ENCODE measurements at regions not wholly inside any gene's neighbourhood (a gene's known extent, or its start where the extent isn't known, plus 50 kb on each side); places are given as distances from the start of the nearest gene placed in this dataset.

DNA sequence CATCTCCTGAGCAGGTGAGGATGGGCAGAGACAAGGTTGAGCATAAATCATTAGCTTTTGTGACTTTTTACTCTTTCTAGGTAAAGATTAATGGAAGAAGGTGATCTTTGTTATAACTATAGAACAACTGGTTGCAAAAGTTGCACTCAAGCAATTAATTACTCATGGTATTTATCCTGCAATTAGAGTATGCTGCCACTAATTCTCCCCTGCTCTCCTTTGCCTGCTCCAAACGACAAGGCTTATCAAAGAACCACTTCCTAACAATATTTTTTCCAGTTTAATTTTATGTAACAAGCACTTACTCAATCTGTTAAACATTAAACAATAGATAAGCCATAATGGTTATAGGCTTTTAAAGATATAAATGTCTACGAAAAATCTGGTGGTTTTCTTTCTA, 189.9 kb upstream of the PELI2 start:
- ATAC-seq (replicated peaks in 1 of 2) (no peak), DNase-seq (no peak)
- peaks cover 14% of the 10 kb centered on the region for H3K27me3 Mint-ChIP-seq (ENCODE audit: low read depth)
- H3K27ac Mint-ChIP-seq = no peak overlapping the region
- no peaks in the 10 kb centered on the region for H3K36me3 Mint-ChIP-seq (ENCODE audit: insufficient read depth in 2 of 2)
- no peaks in the 10 kb centered on the region for H3K9me3 Mint-ChIP-seq
- H3K4me1 Mint-ChIP-seq (ENCODE audit: low read depth) = no peaks in the 10 kb centered on the region
- no peak overlapping the region for H3K4me3 Mint-ChIP-seq

DNA sequence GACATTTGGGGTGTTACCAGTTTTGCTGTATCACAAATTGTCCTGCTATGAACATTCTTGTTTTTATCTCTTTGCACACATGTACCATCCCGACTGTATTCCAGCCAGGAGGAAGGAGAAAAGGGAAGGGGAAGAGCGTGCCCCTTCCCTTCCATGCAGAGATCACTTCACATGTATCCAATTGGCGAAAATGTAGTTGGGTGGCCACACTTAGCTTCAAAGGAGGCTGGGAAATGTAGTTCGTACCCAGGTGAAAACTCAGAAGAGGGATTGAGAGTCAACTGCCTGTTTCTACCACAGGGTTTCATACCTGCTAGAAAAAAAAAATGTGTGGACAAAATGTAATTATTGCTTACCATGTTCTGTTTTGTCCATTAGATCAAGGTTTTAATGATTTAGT, 189.1 kb upstream of the PELI2 start:
- Mint-ChIP-seq H3K27ac (no peak overlapping the region), H3K9me3 (no peaks in the 10 kb centered on the region), H3K4me3 (no peak overlapping the region), H3K27me3 (ENCODE audit: low read depth) (peaks cover 14% of the 10 kb centered on the region), H3K4me1 (ENCODE audit: low read depth) (no peaks in the 10 kb centered on the region), H3K36me3 (ENCODE audit: insufficient read depth in 2 of 2) (no peaks in the 10 kb centered on the region)
- no peak for DNase-seq
- no peak for ATAC-seq (replicated peaks in 1 of 2)

DNA sequence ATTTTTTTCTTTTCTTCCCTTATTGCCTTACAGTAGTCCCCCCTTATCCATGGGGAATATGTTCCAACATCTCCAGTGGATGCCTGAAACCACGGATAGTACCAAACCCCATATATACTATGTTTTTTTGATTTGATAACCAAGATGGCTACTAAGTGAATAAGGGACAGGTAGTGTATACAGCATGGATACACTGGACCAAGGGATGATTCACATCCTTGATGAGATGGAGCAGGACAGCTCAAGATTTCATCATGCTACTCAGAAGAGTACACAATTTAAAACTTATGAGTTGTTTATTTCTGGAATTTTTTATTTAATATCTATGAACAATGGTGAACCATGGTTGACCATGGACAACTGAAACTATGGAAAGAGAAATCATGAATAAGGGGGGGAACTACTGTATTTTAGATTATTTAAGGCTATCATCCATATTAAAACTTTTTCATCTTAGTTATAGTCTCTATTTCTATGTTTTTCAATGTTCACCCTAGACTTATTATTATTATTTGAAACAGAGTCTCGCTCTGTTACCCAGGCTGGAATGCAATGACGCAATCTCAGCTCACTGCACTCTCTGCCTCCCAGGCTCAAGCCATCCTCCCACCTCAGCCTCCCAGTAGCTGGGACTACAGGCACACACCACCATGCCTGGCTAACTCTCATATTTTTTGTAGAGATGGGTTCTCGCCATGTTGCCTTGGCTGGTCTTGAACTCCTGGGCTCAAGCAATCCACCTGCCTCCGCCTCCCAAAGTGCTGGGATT, 188.0 kb upstream of the PELI2 start:
- H3K27ac Mint-ChIP-seq = no peak overlapping the region
- ATAC-seq (replicated peaks in 1 of 2) (no peak), DNase-seq (no peak)
- no peak overlapping the region for H3K4me3 Mint-ChIP-seq
- peaks cover 9% of the 10 kb centered on the region for H3K27me3 Mint-ChIP-seq (ENCODE audit: low read depth)
- no peaks in the 10 kb centered on the region for H3K4me1 Mint-ChIP-seq (ENCODE audit: low read depth)
- H3K36me3 Mint-ChIP-seq (ENCODE audit: insufficient read depth in 2 of 2) = no peaks in the 10 kb centered on the region
- H3K9me3 Mint-ChIP-seq = no peaks in the 10 kb centered on the region

DNA sequence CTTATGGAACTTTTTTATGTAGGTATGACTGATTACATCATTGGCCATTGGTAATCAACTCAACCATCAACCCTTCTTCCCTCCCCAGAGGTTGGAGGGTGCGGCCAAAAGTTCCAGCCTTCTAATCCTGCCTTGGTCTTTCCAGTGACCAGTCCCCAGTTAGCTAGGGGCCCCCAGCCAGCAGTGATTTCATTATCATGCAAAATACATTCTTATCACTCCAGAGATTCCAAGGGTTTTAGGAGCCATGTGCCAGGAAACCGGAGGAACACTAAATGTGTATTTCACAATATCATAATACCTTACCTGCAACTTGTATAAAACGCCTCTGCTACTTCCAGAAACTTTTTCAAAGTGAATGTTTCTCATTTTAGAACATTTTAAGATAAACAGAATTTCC, 181.5 kb upstream of the PELI2 start:
- no peaks in the 10 kb centered on the region for H3K36me3 Mint-ChIP-seq (ENCODE audit: insufficient read depth in 2 of 2)
- H3K4me1 Mint-ChIP-seq (ENCODE audit: low read depth) = no peaks in the 10 kb centered on the region
- H3K4me3 Mint-ChIP-seq = no peak overlapping the region
- no peak for ATAC-seq (replicated peaks in 1 of 2)
- H3K27ac Mint-ChIP-seq = no peak overlapping the region
- DNase-seq = no peak
- H3K9me3 Mint-ChIP-seq = peaks cover 0 to 7% of the 10 kb centered on the region in 2 donors
- no peaks in the 10 kb centered on the region for H3K27me3 Mint-ChIP-seq (ENCODE audit: low read depth)

DNA sequence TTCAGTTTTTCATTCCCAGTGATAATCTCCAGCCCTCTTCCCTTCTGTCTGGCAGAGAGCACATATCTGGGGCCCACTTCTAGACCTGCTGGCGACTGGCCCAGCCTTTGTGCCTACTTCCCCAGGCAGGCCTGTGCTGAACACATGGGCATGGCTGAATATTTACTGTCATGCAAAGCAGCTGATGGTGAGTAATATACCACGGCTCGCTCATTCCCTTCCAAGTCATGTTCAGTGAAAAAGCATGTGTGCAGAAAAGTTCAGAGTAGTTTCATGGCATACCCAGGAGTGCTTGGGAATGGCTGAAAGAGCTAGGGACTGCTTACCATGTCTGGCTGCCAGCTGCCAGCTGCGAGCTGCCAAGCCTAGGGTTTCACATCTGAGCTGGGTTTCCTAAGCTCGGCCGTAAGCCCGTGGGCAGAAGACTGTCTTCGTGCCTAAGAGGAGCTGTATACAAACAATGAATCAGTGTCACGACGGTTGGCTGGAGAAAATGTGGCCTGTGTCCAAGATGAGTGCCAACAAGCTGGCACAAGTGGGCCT, 179.9 kb upstream of the PELI2 start:
- ATAC-seq (replicated peaks in 1 of 2) (no peak), DNase-seq (no peak)
- Mint-ChIP-seq H3K4me1 (ENCODE audit: low read depth) (no peaks in the 10 kb centered on the region), H3K36me3 (ENCODE audit: insufficient read depth in 2 of 2) (no peaks in the 10 kb centered on the region), H3K9me3 (peaks cover 0 to 7% of the 10 kb centered on the region in 2 donors), H3K4me3 (no peak overlapping the region), H3K27ac (no peak overlapping the region), H3K27me3 (ENCODE audit: low read depth) (no peaks in the 10 kb centered on the region)

DNA sequence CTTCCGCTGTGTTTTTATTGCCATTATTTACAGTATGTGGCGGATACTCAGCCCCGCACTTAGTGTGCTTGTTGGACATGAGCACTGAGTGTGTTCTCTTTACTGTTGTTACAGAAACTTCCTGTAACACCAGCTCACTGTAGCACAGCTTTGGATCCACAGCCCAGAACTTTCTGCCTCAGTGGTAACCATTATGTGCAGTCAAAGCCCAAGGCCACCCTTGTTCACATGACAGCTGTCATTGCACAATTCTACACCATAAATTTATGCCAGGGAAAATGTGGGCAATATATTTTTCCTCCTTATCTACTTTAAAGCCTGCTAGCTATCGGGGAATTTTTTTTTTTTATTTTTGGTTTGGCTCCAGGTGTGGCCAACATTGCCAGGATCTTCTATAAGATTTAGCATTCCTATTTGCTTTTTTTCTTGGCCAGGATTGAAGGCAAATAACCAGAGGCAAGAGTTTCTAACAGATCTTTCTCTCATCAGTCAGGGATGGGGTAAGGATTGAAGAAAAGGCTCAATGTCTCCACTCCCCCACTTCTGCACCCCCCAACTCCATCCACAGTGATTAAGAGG, 176.0 kb upstream of the PELI2 start:
- no peaks in the 10 kb centered on the region for H3K36me3 Mint-ChIP-seq (ENCODE audit: insufficient read depth in 2 of 2)
- no peaks in the 10 kb centered on the region for H3K27me3 Mint-ChIP-seq (ENCODE audit: low read depth)
- H3K9me3 Mint-ChIP-seq = peaks cover 0 to 7% of the 10 kb centered on the region in 2 donors
- DNase-seq = no peak
- ATAC-seq (replicated peaks in 1 of 2) = no peak
- no peaks in the 10 kb centered on the region for H3K4me1 Mint-ChIP-seq (ENCODE audit: low read depth)
- no peak overlapping the region for H3K4me3 Mint-ChIP-seq
- H3K27ac Mint-ChIP-seq = no peak overlapping the region

DNA sequence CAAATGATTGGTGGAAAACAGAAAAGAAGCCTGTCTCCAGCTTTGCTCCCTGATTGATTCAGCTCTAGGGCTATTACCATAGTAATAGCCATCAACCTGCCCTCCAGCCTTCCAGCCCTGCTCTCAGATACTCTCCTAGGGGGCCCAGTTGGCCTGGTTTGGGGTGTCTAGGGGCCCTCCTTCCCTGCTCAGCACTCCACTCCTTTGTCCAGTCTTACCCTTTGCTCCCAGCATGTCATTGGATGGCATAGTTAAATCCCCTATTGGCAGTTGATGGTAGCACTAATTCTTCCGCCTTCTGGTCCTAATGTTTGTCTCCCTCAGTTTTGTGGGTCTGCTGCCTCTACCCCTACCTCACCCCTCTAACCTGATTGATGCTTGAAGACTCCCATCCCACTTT, 175.4 kb upstream of the PELI2 start:
- H3K9me3 Mint-ChIP-seq = peaks cover 0 to 7% of the 10 kb centered on the region in 2 donors
- no peaks in the 10 kb centered on the region for H3K4me1 Mint-ChIP-seq (ENCODE audit: low read depth)
- no peak overlapping the region for H3K27ac Mint-ChIP-seq
- H3K27me3 Mint-ChIP-seq (ENCODE audit: low read depth) = no peaks in the 10 kb centered on the region
- DNase-seq (no peak), ATAC-seq (replicated peaks in 1 of 2) (no peak)
- no peaks in the 10 kb centered on the region for H3K36me3 Mint-ChIP-seq (ENCODE audit: insufficient read depth in 2 of 2)
- H3K4me3 Mint-ChIP-seq = no peak overlapping the region

DNA sequence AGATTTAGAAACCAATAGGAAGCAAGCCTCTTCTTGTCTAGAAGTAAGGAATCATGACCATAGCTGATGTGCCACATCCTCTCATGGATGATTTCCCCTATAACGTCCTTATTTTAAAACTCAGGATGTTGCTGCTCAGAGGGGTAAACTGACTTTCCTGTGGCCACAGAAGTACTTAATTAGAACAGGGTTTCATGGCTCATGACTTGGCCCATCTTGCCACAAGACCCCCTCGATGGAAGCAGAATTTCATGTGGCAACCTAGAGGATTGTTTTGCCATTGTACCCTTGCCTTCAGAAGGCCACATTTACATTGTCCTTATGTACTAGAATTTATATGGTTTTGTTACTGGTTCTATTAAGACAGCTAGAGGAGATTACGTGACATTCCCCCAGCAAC, 173.5 kb upstream of the PELI2 start:
- no peaks in the 10 kb centered on the region for H3K27me3 Mint-ChIP-seq (ENCODE audit: low read depth)
- H3K4me1 Mint-ChIP-seq (ENCODE audit: low read depth) = no peaks in the 10 kb centered on the region
- no peak for DNase-seq
- no peak for ATAC-seq (replicated peaks in 1 of 2)
- H3K36me3 Mint-ChIP-seq (ENCODE audit: insufficient read depth in 2 of 2) = no peaks in the 10 kb centered on the region
- no peak overlapping the region for H3K27ac Mint-ChIP-seq
- H3K4me3 Mint-ChIP-seq = no peak overlapping the region
- H3K9me3 Mint-ChIP-seq = peaks cover 0 to 5% of the 10 kb centered on the region in 2 donors

DNA sequence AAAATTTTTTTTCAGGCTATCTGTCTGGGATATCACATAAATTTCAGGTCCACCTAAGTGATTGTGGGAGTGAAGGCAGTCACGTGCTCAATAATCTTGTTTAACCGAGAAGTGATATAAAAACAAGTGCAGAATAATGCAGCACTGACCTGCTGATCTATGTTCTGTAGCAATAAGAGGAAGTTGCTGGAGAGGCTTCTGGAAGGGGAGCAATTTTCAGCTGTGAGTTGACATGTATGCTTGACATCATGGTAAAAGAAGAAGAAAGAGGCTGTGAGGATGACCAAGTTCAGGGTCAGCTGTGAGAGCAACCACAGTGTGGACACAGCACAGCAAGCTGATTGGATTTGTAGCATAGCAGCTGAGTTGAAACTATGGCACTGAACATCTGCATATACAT, 172.0 kb upstream of the PELI2 start:
- H3K36me3 Mint-ChIP-seq (ENCODE audit: insufficient read depth in 2 of 2) = no peaks in the 10 kb centered on the region
- H3K9me3 Mint-ChIP-seq = no peaks in the 10 kb centered on the region
- DNase-seq (no peak), ATAC-seq (replicated peaks in 1 of 2) (no peak)
- H3K27me3 Mint-ChIP-seq (ENCODE audit: low read depth) = no peaks in the 10 kb centered on the region
- no peaks in the 10 kb centered on the region for H3K4me1 Mint-ChIP-seq (ENCODE audit: low read depth)
- H3K4me3 Mint-ChIP-seq = no peak overlapping the region
- H3K27ac Mint-ChIP-seq = no peak overlapping the region

DNA sequence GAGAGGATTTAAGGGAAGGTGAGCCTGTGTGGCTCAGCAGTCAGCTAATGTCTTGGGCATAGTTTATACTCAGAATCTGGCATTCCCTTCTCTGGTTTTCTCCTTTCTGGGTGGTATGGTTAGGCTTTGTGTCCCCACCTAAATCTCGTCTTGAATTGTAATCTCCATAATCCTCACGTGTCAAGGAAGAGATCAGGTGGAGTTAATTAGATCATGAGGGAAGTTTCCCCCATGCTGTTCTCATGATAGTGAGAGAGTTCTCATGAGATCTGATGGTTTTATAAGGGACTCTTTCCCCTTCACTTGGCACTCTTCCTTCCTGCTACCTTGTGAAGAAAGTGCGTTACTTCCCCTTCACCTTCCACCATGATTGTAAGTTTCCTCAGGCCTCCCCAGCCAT, 169.8 kb upstream of the PELI2 start:
- no peaks in the 10 kb centered on the region for H3K9me3 Mint-ChIP-seq
- no peaks in the 10 kb centered on the region for H3K4me1 Mint-ChIP-seq (ENCODE audit: low read depth)
- DNase-seq (no peak), ATAC-seq (replicated peaks in 1 of 2) (no peak)
- H3K27ac Mint-ChIP-seq = no peak overlapping the region
- H3K27me3 Mint-ChIP-seq (ENCODE audit: low read depth) = no peaks in the 10 kb centered on the region
- no peak overlapping the region for H3K4me3 Mint-ChIP-seq
- no peaks in the 10 kb centered on the region for H3K36me3 Mint-ChIP-seq (ENCODE audit: insufficient read depth in 2 of 2)

DNA sequence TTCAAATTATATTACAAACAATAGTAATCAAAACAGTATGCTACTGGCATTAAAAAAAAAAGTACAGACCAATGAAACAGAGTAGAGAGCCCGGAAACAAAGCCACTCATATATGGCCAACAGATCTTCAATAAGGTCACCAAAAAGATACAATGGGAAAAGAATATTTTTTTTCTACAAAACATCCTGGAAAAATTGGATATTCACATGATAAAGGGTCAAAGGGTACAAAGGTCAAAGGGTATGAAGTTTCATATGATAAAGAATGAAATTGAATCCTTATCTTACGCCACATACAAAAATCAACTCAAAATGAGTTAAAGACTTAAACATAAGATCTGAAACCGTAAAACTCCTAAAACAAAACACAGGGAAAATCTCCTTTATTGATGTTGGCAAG, 168.5 kb upstream of the PELI2 start:
- Mint-ChIP-seq H3K9me3 (no peaks in the 10 kb centered on the region), H3K27ac (no peak overlapping the region), H3K4me3 (no peak overlapping the region), H3K4me1 (ENCODE audit: low read depth) (no peaks in the 10 kb centered on the region), H3K27me3 (ENCODE audit: low read depth) (no peaks in the 10 kb centered on the region), H3K36me3 (ENCODE audit: insufficient read depth in 2 of 2) (no peaks in the 10 kb centered on the region)
- ATAC-seq (replicated peaks in 1 of 2) (no peak), DNase-seq (no peak)

DNA sequence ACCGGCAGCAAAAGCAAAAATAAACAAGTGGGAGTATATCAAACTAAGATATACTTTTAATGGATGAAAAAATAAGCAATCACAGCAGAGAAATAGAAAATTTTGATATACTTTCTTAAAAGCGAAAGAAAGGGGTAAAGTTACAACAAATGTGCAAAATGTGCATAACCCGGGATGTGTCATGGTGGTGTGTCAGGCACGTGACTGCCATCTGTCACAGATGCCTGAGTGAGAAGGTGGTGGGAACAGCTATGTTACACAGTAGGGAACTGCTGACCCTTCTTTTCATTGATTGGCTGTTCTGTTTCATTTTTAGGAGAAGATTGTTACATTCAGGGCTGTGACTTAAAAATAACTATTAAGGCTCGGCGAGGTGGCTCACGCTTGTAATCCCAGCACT, 168.1 kb upstream of the PELI2 start:
- H3K36me3 Mint-ChIP-seq (ENCODE audit: insufficient read depth in 2 of 2) = no peaks in the 10 kb centered on the region
- H3K4me3 Mint-ChIP-seq = no peak overlapping the region
- H3K4me1 Mint-ChIP-seq (ENCODE audit: low read depth) = no peaks in the 10 kb centered on the region
- no peaks in the 10 kb centered on the region for H3K9me3 Mint-ChIP-seq
- no peak overlapping the region for H3K27ac Mint-ChIP-seq
- no peak for ATAC-seq (replicated peaks in 1 of 2)
- H3K27me3 Mint-ChIP-seq (ENCODE audit: low read depth) = no peaks in the 10 kb centered on the region
- DNase-seq = no peak

DNA sequence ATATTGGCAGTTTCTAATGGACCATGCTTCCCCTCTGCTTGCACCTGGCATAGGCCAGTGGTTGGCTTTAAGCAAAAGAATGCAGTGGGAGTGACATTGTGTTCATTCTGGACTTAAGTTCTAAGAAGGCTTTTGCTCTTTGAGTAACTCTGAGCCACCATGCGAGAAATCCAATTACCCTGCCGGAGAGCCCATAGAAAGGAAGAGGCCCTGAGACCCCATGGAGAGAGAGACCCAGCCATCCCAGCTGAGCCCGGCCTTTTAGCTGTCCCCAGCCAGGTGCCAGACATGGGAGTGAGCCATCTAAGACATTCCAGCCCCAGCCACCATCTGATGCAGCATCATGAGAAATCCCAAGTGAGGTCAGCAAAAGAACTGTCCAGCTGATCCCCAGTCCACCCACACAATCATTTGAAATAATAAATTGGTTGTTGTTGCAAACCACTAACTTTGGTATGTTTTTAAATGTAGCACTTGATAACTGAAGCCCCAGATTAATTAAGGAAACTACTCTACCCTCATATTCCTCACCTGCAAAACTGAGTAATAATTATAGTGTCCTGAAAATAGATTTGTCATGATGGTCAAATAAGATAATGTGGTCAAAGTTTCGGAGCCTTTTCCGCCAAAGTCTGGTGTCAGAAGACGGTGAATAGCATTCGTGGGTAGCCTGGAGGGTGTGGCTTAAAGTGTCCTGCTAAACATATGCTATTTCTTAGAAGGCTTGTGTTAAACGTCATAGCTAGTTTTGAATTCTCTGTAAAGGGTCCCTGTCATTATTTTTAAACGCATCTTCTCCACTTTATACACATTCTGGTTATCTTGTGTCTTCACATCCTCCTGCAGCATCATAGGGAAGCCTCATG, 166.6 kb upstream of the PELI2 start:
- ATAC-seq (replicated peaks in 1 of 2) (no peak), DNase-seq (no peak)
- Mint-ChIP-seq H3K4me3 (no peak overlapping the region), H3K36me3 (ENCODE audit: insufficient read depth in 2 of 2) (no peaks in the 10 kb centered on the region), H3K27me3 (ENCODE audit: low read depth) (no peaks in the 10 kb centered on the region), H3K9me3 (no peaks in the 10 kb centered on the region), H3K27ac (no peak overlapping the region), H3K4me1 (ENCODE audit: low read depth) (no peaks in the 10 kb centered on the region)

Measured in activated T-cell treated with anti-CD3 and anti-CD28 coated beads, Interleukin-2, amount 50 U/mL, for 72 hours (primary cell).